H1 (cell line): ENCODE measurements at regions not wholly inside any gene's neighbourhood (a gene's known extent, or its start where the extent isn't known, plus 50 kb on each side); places are given as distances from the start of the nearest gene placed in this dataset.

ENCODE experiments used
- CHD7 ChIP-seq: fragments of 300-600 bp; sonication (generic); IDR thresholded peaks from 2 replicates; pipeline ENCODE4 v1.7.1; 2012; ENCODE audit warnings: low read length, moderate library complexity, mild to moderate bottlenecking, inconsistent platforms; ENCODE audit not compliant: insufficient replicate concordance
- E2F6 ChIP-seq: IDR thresholded peaks from 2 replicates; pipeline ENCODE4 v1.6.1; 2012; ENCODE audit warnings: inconsistent platforms
- MAX ChIP-seq: IDR thresholded peaks from 2 replicates; pipeline ENCODE4 v1.6.1; 2012; ENCODE audit warnings: inconsistent platforms
- NANOG ChIP-seq: IDR thresholded peaks from 2 replicates; pipeline ENCODE4 v1.6.1; 2011; ENCODE audit warnings: low read length, low read depth, mild to moderate bottlenecking, inconsistent platforms; ENCODE audit not compliant: insufficient read depth, poor library complexity, severe bottlenecking
- POLR2AphosphoS5 ChIP-seq: IDR thresholded peaks from 2 replicates; pipeline ENCODE4 v1.6.1; 2011; ENCODE audit warnings: low read depth, low read length
- RXRA ChIP-seq: IDR thresholded peaks from 2 replicates; pipeline ENCODE4 v1.6.1; 2011; ENCODE audit warnings: low read depth, mild to moderate bottlenecking, low read length, moderate library complexity; ENCODE audit not compliant: insufficient read depth
- TEAD4 ChIP-seq: IDR thresholded peaks from 2 replicates; pipeline ENCODE4 v1.6.1; 2012; ENCODE audit warnings: low read depth, low read length, inconsistent platforms, mixed read lengths
- TF ChIP-seq, protein P1 (sequence below): IDR thresholded peaks from 2 replicates; pipeline ENCODE4 v1.6.1; 2012; ENCODE audit warnings: low read length, inconsistent platforms

- TF ChIP-seq CHD7 (no peak), POLR2AphosphoS5 (no peak), TEAD4 (no peak), E2F6 (peak; percentile 98), MAX (peak; percentile 88), RXRA (no peak), NANOG (no peak)
- TF ChIP-seq, protein P1, sequence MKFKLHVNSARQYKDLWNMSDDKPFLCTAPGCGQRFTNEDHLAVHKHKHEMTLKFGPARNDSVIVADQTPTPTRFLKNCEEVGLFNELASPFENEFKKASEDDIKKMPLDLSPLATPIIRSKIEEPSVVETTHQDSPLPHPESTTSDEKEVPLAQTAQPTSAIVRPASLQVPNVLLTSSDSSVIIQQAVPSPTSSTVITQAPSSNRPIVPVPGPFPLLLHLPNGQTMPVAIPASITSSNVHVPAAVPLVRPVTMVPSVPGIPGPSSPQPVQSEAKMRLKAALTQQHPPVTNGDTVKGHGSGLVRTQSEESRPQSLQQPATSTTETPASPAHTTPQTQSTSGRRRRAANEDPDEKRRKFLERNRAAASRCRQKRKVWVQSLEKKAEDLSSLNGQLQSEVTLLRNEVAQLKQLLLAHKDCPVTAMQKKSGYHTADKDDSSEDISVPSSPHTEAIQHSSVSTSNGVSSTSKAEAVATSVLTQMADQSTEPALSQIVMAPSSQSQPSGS: no peak
Measured at GRCh38 chr7:155227788-155228458, 69.8 kb upstream of the INSIG1 start (continued).
